WTC11 (cell line): ENCODE measurements at regions not wholly inside any gene's neighbourhood (a gene's known extent, or its start where the extent isn't known, plus 50 kb on each side); places are given as distances from the start of the nearest gene placed in this dataset.
"Not testable (repeated sequence)": the region's sequence is repeated elsewhere in the genome, so short reads cannot be mapped to it uniquely, and the experiment has no call there.

Experiments used
- ATF2 ChIP-seq: sonication (generic); formaldehyde crosslinking; IDR thresholded peaks from 2 replicates; pipeline ENCODE4 v1.8.1; 2022; ENCODE audit warnings: low read depth, missing genetic modification reagents, borderline replicate concordance
- CREM ChIP-seq: sonication (generic); formaldehyde crosslinking; IDR thresholded peaks from 2 replicates; pipeline ENCODE4 v1.8.1; 2022; ENCODE audit warnings: mild to moderate bottlenecking, missing genetic modification reagents, moderate library complexity
- CTCF ChIP-seq: fragments of 200-600 bp; IDR thresholded peaks from 2 replicates; pipeline ENCODE4 v1.8.0; 2022; ENCODE audit warnings: antibody characterized with exemption
- ESRRA ChIP-seq: sonication (generic); formaldehyde crosslinking; IDR thresholded peaks from 2 replicates; pipeline ENCODE4 v1.8.1; 2022; ENCODE audit warnings: mild to moderate bottlenecking, missing genetic modification reagents, borderline replicate concordance
- FOXJ3 ChIP-seq: sonication (generic); formaldehyde crosslinking; IDR thresholded peaks from 2 replicates; pipeline ENCODE4 v1.9.0; 2021; ENCODE audit warnings: missing genetic modification reagents, mild to moderate bottlenecking, borderline replicate concordance
- HMGA2 ChIP-seq: fragments of 250-450 bp; sonication (Bioruptor Pico); IDR thresholded peaks from 2 replicates; pipeline ENCODE4 v1.4.0; 2021; ENCODE audit warnings: mild to moderate bottlenecking, moderate library complexity
- IRF2 ChIP-seq: sonication (generic); formaldehyde crosslinking; IDR thresholded peaks from 2 replicates; pipeline ENCODE4 v1.8.0; 2022; ENCODE audit warnings: low read depth, missing genetic modification reagents, borderline replicate concordance
- NR2C2 ChIP-seq: sonication (generic); formaldehyde crosslinking; IDR thresholded peaks from 2 replicates; pipeline ENCODE4 v1.8.0; 2022; ENCODE audit warnings: mild to moderate bottlenecking, missing genetic modification reagents
- TP53 ChIP-seq: sonication (generic); formaldehyde crosslinking; IDR thresholded peaks from 2 replicates; pipeline ENCODE4 v1.8.1; 2023; ENCODE audit warnings: mild to moderate bottlenecking, missing genetic modification reagents
- ZNF512 ChIP-seq: sonication (generic); formaldehyde crosslinking; IDR thresholded peaks from 2 replicates; pipeline ENCODE4 v1.8.1; 2022; ENCODE audit warnings: missing genetic modification reagents, borderline replicate concordance

GRCh38 chr2:89611710-89612109 is 920.2 kb downstream of the RPIA start:
- TF ChIP-seq CTCF; ZNF512; NR2C2 (CRISPR knock-in tag); ESRRA (CRISPR knock-in tag); TP53; HMGA2; CREM; ATF2 (CRISPR knock-in tag); FOXJ3; IRF2 (CRISPR knock-in tag): not testable (repeated sequence)
